NCI-H1436 treated with DMSO at 0.1 percent for 48 hours (cell line): ENCODE measurements at regions not wholly inside any gene's neighbourhood (a gene's known extent, or its start where the extent isn't known, plus 50 kb on each side); places are given as distances from the start of the nearest gene placed in this dataset.

Experiments used
- DNase-seq: peaks from one replicate; lab custom pipeline; 2025; lab: John Stamatoyannopoulos, UW

DNA sequence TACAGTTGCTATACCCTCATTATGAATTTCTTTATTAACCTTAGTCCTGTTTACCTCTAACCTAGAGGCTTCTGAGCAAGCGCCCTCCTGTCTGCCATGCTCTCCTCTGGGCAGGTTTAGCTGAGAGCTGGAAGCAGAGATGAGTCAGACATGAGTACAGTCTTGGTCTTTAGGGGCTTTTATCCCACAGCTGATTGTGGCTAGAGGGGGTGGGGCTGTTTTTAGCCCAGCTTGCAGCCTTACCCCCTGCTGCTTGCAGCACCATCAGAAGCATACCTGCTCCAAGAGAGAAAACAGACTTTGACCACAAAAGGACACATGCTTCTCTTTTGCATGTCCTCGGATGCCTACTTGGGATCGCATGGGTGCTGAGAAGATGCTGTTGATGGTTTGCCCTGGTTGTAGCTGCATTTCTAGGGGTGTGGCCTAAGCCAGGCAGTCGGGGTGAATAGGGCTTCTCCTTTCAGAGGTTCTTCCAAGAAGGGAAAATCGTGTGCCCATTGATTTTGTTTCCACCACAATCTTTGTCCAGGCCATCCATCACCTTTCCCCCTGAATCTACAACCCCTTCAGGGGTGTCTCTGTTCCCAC, 115.0 kb upstream of the LGALSL start:
- no peak for DNase-seq

GRCh38 chr2:64341461-64341860, 112.5 kb upstream of the LGALSL start:
- DNase-seq, result no peak

- no peak for DNase-seq
Observed at GRCh38 chr2:64342195-64343099, 111.5 kb upstream of the LGALSL start.

GRCh38 chr2:64344999-64345576, 108.9 kb upstream of the LGALSL start:
- DNase-seq, result no peak

DNA sequence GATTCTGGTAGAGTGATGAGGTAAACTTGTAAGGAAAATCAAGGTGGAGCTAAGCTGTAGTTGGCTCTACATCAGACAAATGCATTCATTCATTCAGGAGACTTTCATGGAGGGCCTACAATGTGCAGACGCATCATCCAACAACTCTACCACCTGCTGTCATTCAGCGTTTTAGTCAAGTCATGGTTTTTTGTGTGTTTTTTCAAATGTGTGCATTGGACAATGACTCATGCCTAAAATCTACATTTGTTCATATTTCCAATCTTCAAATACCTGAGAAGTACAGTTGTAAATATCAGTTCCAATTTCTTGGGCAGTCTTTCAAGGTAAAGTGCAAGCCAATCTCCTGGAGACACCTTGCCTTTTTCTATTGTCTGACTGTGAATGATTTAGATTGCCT, 108.0 kb upstream of the LGALSL start:
- no peak for DNase-seq

GRCh38 chr2:64348386-64349130, 105.4 kb upstream of the LGALSL start:
- DNase-seq, result no peak

DNA sequence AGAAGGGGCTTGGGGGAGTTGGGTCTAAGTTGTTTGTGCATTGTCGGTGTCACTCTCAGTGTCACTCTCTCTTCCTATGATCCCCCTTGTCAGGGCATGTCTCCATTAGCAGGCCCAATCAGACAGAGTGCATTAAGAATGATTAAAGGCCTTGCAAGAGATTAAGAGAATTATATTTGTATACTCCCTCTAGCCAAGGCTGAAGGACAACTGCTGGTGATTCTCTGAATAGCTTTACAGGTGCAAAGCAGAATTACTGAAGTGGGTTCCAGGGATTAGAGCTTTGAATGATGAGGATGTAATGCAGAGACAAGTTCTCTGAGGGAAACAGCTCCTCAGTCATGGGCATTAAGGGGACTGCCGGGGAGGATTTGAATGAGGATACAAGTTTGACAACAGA, 104.8 kb upstream of the LGALSL start:
- DNase-seq, result no peak

DNA sequence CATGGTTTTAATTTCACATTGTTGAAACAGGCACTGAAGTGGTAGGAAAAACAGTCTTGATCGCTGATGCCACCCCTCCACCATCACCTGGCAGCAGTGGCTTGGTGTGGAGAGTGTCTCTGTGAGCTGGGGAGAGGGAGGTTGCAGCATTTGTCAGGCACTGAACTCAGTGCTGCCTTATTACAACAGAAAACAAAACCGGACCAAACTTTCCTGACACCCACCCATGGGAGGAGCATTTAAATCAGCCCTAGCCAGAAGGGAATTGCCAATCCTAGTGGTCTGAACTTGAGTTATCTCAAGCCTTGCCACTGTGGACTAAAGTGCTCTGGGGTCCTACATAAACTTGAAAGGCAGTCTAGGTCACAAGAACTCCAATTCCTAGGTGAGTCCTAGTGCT, 103.0 kb upstream of the LGALSL start:
- no peak for DNase-seq

DNA sequence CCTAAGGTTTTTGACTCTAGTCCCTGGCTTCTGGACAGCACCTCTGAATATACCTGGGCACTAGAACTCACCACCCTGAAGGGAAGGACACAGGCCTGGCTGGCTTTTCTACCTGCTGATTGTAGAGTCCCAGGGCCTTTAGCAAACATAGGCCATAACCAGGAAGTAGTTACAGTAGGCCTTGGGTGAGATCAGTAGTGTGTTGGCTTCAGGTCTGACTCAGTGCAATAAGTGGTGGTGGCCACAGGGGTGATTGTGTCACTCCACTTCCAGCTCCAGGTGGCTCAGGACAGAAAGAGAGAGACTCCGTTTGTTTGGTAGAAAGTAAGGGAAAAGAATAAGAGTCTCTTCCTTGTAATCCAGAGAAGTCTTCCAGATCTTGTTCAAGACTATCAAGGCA, 101.7 kb upstream of the LGALSL start:
- no peak for DNase-seq

GRCh38 chr2:64354857-64355680, 98.9 kb upstream of the LGALSL start:
- no peak for DNase-seq

DNA sequence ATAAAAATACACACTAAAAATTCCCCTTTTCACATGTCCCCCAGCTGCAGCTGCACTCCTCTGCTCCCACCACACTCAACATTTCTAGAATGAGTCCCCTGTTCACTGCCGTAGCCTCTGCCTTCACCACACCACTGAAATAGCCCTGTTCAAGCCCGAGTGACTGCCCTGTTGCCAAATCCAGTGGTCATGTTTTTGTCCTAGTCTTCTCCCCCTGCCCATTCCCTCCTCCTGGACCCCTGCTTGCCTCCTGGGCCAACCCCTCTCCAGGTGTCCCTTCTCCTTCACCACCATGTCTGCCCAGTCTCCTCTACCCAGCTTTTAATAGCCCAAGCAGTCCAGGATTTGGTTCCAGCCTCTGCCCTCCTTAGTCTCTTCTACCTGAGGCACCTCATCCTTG, 97.1 kb upstream of the LGALSL start:
- no peak for DNase-seq

GRCh38 chr2:64359171-64359891, 94.6 kb upstream of the LGALSL start:
- no peak for DNase-seq

DNA sequence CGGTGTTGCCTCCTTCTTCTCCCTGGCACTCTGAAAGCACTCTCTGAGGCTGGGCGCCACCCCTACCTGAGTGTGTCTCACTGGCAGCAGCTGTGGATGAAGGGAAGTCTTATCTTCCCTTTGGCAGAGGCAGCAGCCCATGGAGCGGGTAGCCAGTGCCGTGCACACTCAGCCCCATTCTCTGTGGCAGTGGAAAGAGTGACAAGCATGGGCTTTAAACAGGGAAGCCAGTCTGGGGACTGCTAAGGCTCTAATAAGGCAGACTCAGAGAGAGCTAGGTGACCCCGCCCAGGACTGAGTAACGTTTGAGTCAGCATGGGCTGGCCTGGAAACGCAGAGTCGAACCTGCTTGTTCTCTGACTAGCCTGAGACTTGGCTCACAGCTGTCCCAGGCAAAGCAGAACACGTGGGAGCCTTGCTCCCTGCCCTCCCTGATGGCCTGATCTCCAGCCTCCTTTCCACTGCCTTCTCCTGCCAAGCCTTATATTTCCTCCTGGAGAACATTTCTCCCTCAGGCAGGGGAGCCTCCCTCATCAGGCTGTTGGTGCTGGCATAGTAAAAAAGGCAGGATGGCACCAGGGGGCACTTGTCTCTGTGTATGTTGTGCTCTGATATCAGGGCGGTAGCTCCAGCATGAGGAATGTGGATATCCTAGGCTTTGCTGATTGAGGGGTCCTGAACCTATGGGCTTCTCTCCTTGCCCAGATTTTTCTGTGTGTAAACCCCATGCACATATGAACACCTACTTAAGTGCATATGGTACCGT, 93.9 kb upstream of the LGALSL start:
- DNase-seq, result no peak

DNA sequence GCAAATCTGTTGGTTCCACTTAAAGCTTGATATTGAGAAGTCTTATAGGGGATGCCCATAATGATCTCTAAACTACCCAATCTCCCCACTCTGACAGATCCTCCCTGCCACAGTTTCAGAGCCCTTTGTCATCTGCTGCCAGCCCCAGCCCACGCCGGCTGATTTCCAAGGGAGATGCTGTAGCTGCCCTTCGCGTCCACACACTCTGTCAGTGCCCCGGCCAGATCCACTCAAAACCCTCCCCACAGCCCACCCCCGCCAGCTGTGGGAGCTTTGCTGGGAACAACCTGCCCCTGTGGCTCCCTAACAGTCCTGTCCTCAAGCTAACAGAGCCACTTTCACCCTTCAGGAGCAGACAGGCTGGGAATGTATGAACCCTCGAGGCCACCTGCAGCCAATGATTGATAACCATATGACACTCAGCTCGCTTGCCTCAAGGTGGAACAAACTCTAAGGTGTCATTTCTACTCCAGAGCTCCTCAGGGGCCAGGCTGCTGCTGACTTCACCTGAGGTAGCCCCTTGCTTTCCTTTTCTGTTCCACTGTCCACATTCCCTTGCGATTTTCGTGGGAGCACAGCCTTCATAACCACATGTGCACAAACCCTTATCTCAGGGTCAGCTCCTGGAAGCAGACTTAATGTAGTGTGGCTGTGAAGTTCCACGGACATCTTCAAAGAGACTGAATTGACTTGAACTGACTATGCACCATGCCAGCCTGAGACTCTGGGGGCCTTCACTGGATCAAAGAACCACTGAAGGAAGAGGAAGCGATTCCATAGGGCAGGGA, 92.6 kb upstream of the LGALSL start:
- DNase-seq, result no peak

DNA sequence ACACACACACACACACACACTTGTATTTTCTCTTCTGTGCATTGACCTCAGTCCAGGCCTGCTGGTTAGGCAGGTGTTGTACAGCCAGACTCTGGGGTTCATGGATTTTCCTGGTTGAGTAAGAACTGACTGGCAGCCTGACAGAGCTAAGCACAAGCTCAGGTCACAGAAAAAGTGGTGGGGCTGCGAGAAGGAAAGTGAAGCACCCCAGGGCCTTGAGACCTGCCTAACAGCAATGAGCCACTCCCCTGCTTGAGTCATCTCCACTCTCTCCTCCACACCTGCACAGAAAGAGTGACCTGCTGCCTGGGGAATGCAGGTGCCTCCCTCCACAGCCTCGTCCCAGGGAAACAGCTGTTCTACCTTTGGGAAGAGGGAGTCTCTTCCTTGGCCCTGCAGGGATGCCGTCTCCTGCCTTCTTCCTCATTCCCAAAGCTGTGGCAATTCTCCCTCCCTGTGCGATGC, 91.4 kb upstream of the LGALSL start:
- no peak for DNase-seq

GRCh38 chr2:64363140-64363539, 90.8 kb upstream of the LGALSL start:
- DNase-seq, result no peak

GRCh38 chr2:64363848-64364247, 90.1 kb upstream of the LGALSL start:
- DNase-seq, result no peak

GRCh38 chr2:64367444-64368232, 86.3 kb upstream of the LGALSL start:
- DNase-seq, result no peak
